ENCODE measurements at regions not wholly inside any gene's neighbourhood (a gene's known extent, or its start where the extent isn't known, plus 50 kb on each side); places are given as distances from the start of the nearest gene placed in this dataset.

DNA sequence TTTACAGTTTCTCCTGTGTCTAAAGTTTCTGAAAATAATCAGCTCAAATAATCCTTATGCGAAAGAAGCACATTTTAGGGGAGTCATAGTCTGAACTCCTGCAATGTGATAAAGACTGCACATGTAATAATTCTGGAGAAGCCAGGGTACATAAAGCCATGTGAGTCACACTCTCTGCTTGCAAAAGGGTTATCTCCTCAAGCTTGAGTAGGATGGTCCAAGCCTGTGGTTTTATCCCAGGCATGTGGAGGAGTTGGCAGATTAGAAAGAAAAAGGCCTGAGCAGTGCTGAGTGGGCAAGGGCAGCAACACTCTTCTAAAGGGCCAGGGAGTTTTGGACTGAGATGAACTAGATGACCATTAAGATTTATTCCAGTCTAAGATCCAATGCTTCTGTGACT lies 220.4 kb downstream of the RHOU start:
- TF ChIP-seq, protein P1, sequence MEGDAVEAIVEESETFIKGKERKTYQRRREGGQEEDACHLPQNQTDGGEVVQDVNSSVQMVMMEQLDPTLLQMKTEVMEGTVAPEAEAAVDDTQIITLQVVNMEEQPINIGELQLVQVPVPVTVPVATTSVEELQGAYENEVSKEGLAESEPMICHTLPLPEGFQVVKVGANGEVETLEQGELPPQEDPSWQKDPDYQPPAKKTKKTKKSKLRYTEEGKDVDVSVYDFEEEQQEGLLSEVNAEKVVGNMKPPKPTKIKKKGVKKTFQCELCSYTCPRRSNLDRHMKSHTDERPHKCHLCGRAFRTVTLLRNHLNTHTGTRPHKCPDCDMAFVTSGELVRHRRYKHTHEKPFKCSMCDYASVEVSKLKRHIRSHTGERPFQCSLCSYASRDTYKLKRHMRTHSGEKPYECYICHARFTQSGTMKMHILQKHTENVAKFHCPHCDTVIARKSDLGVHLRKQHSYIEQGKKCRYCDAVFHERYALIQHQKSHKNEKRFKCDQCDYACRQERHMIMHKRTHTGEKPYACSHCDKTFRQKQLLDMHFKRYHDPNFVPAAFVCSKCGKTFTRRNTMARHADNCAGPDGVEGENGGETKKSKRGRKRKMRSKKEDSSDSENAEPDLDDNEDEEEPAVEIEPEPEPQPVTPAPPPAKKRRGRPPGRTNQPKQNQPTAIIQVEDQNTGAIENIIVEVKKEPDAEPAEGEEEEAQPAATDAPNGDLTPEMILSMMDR (IDR thresholded peaks at IDR 0.05) = no peak
- TF ChIP-seq EP300 (IDR thresholded peaks at IDR 0.05) = no peak
- TF ChIP-seq POLR2A (IDR thresholded peaks at IDR 0.05) = no peak

Measured in ovary (tissue), 3 donors.